ENCODE measurements at regions not wholly inside any gene's neighbourhood (a gene's known extent, or its start where the extent isn't known, plus 50 kb on each side); places are given as distances from the start of the nearest gene placed in this dataset.

DNA sequence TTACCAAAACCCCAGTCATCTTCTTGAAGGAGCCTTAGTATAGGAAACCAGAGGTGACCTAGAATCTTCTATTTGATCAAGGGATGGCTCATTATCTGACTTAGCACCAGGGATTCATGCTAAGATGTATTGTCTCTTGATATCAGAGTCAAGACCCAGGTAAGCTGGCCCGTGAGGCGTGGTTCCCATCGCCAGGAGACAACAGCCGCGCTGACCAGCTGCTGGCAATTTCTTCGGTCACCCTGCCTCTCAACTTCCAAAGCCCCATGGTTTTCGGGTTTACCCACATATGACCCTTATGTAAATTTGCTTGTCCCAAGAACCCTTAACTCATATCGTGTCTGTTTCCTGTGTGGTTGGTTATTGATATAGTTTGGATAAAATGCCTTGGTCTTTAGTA, 77.7 kb upstream of the VSTM2B start:
- no peak for DNase-seq (ENCODE audit: low spot score in 2 of 2, unreplicated experiment in 2 of 2)
- Mint-ChIP-seq H3K9me3 (peaks cover 7% of the 10 kb centered on the region), H3K4me1 (no peaks in the 10 kb centered on the region), H3K36me3 (no peaks in the 10 kb centered on the region), H3K27ac (no peak overlapping the region), H3K27me3 (ENCODE audit: low read depth) (peaks cover 40% of the 10 kb centered on the region), H3K4me3 (no peak overlapping the region)
- TF ChIP-seq, protein P1, sequence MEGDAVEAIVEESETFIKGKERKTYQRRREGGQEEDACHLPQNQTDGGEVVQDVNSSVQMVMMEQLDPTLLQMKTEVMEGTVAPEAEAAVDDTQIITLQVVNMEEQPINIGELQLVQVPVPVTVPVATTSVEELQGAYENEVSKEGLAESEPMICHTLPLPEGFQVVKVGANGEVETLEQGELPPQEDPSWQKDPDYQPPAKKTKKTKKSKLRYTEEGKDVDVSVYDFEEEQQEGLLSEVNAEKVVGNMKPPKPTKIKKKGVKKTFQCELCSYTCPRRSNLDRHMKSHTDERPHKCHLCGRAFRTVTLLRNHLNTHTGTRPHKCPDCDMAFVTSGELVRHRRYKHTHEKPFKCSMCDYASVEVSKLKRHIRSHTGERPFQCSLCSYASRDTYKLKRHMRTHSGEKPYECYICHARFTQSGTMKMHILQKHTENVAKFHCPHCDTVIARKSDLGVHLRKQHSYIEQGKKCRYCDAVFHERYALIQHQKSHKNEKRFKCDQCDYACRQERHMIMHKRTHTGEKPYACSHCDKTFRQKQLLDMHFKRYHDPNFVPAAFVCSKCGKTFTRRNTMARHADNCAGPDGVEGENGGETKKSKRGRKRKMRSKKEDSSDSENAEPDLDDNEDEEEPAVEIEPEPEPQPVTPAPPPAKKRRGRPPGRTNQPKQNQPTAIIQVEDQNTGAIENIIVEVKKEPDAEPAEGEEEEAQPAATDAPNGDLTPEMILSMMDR (IDR thresholded peaks at IDR 0.05; ENCODE audit: unreplicated experiment), result no peak

DNA sequence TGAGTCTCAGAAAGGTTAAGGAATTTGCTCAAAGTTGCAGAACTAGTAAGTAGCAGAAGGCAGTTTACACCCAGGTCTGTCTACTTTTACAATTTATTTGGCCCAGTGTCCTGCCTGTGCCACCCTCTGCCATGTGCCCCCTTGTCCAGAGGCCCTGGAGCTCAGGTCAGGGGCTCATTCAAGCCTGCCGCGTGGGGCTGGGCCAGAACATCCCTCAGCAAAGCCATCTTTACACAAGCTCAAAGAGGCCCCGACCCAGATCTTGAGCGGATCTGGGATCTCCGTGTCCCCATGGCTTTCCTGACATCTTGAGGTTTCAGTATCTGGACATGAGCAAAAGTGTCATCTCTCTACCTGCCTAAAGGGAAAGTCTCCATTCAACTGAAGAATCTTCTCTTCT, 76.4 kb upstream of the VSTM2B start:
- Mint-ChIP-seq H3K36me3 (no peaks in the 10 kb centered on the region), H3K27ac (no peak overlapping the region), H3K4me1 (no peaks in the 10 kb centered on the region), H3K4me3 (no peak overlapping the region), H3K9me3 (peaks cover 7% of the 10 kb centered on the region), H3K27me3 (ENCODE audit: low read depth) (peaks cover 42% of the 10 kb centered on the region)
- DNase-seq (ENCODE audit: low spot score in 2 of 2, unreplicated experiment in 2 of 2), result no peak
- TF ChIP-seq, protein P1 (IDR thresholded peaks at IDR 0.05; ENCODE audit: unreplicated experiment), result no peak

GRCh38 chr19:29450306-29450705, 75.5 kb upstream of the VSTM2B start:
- DNase-seq (ENCODE audit: low spot score in 2 of 2, unreplicated experiment in 2 of 2), result no peak
- peaks cover 36% of the 10 kb centered on the region for H3K27me3 Mint-ChIP-seq (ENCODE audit: low read depth)
- H3K27ac Mint-ChIP-seq, result no peak overlapping the region
- TF ChIP-seq, protein P1 (IDR thresholded peaks at IDR 0.05; ENCODE audit: unreplicated experiment), result no peak
- H3K4me1 Mint-ChIP-seq, result no peaks in the 10 kb centered on the region
- H3K36me3 Mint-ChIP-seq, result no peaks in the 10 kb centered on the region
- peaks cover 7% of the 10 kb centered on the region for H3K9me3 Mint-ChIP-seq
- H3K4me3 Mint-ChIP-seq, result no peak overlapping the region

- DNase-seq (ENCODE audit: low spot score in 2 of 2, unreplicated experiment in 2 of 2), result no peak
- Mint-ChIP-seq H3K4me3 (no peak overlapping the region), H3K9me3 (peaks cover 7% of the 10 kb centered on the region), H3K27me3 (ENCODE audit: low read depth) (peaks cover 32% of the 10 kb centered on the region), H3K27ac (no peak overlapping the region), H3K4me1 (no peaks in the 10 kb centered on the region), H3K36me3 (no peaks in the 10 kb centered on the region)
- TF ChIP-seq, protein P1 (IDR thresholded peaks at IDR 0.05; ENCODE audit: unreplicated experiment), result no peak
Observed at GRCh38 chr19:29450812-29451211, 75.0 kb upstream of the VSTM2B start.

- TF ChIP-seq, protein P1 (IDR thresholded peaks at IDR 0.05; ENCODE audit: unreplicated experiment), result no peak
- Mint-ChIP-seq H3K36me3 (no peaks in the 10 kb centered on the region), H3K9me3 (peaks cover 24% of the 10 kb centered on the region), H3K27ac (no peak overlapping the region), H3K4me1 (no peaks in the 10 kb centered on the region), H3K27me3 (ENCODE audit: low read depth) (peaks cover 32% of the 10 kb centered on the region), H3K4me3 (no peak overlapping the region)
- DNase-seq (ENCODE audit: low spot score in 2 of 2, unreplicated experiment in 2 of 2), result no peak
Observed at GRCh38 chr19:29454109-29454508, 71.7 kb upstream of the VSTM2B start.

DNA sequence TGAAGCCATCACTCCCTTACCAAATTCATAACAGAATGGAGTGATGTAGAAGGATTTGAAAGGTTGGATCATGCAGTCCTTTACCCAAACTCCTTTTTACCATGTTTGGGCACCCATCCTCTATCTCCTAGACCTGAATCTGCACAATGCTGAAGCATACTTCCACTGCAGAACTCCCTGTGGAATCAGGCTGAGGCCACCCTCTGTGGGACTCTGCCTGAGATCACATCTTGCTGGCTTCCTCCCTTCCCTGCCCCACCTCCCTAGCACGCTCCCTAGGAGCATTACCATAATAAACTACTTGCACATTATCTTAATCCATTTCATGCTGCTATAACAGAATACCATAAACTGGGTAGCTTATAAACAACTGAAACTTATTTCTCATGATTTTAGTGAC, 68.4 kb upstream of the VSTM2B start:
- no peak overlapping the region for H3K4me3 Mint-ChIP-seq
- H3K4me1 Mint-ChIP-seq, result no peaks in the 10 kb centered on the region
- H3K36me3 Mint-ChIP-seq, result no peaks in the 10 kb centered on the region
- TF ChIP-seq, protein P1 (IDR thresholded peaks at IDR 0.05; ENCODE audit: unreplicated experiment), result no peak
- H3K9me3 Mint-ChIP-seq, result peaks cover 21% of the 10 kb centered on the region
- no peak for DNase-seq (ENCODE audit: low spot score in 2 of 2, unreplicated experiment in 2 of 2)
- H3K27ac Mint-ChIP-seq, result no peak overlapping the region
- peaks cover 23% of the 10 kb centered on the region for H3K27me3 Mint-ChIP-seq (ENCODE audit: low read depth)
